DND-41 (cell line): ENCODE measurements at regions not wholly inside any gene's neighbourhood (a gene's known extent, or its start where the extent isn't known, plus 50 kb on each side); places are given as distances from the start of the nearest gene placed in this dataset.

Source experiments
- EZH2 ChIP-seq: IDR thresholded peaks from 3 replicates; pipeline ENCODE4 v1.6.1; 2012; ENCODE audit warnings: borderline replicate concordance, low read depth, mild to moderate bottlenecking, moderate library complexity, low read length, inconsistent platforms; ENCODE audit not compliant: severe bottlenecking
- TF ChIP-seq, protein P1 (sequence below): IDR thresholded peaks from 2 replicates; pipeline ENCODE4 v1.5.1; 2012; ENCODE audit warnings: borderline replicate concordance, low read length, moderate library complexity, mild to moderate bottlenecking; ENCODE audit not compliant: poor library complexity, severe bottlenecking; ENCODE audit errors: extremely low read depth

DNA sequence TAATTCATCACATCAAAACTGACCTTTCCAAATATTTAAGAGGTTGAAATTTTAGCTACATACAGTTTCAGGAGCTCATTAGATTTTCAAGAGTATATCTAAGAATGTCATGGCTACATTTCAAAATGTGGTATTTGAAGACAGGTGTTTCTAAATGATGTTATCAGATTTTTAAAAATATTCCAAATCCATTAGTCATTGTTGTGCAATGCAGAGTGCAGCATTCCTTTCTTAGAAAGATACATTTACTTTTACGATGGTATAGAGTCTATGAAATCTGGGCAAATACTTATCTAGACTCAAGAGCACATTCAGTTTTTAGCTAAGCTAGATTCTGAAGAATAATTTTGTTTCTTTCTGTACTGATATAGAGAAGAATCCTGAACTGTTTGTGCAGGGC, 230.3 kb downstream of the CHRM3 start:
- TF ChIP-seq, protein P1, sequence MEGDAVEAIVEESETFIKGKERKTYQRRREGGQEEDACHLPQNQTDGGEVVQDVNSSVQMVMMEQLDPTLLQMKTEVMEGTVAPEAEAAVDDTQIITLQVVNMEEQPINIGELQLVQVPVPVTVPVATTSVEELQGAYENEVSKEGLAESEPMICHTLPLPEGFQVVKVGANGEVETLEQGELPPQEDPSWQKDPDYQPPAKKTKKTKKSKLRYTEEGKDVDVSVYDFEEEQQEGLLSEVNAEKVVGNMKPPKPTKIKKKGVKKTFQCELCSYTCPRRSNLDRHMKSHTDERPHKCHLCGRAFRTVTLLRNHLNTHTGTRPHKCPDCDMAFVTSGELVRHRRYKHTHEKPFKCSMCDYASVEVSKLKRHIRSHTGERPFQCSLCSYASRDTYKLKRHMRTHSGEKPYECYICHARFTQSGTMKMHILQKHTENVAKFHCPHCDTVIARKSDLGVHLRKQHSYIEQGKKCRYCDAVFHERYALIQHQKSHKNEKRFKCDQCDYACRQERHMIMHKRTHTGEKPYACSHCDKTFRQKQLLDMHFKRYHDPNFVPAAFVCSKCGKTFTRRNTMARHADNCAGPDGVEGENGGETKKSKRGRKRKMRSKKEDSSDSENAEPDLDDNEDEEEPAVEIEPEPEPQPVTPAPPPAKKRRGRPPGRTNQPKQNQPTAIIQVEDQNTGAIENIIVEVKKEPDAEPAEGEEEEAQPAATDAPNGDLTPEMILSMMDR = no peak
- no peak for TF ChIP-seq EZH2
